NCI-H526 treated with DMSO at 0.1 percent for 48 hours (cell line): ENCODE measurements at regions not wholly inside any gene's neighbourhood (a gene's known extent, or its start where the extent isn't known, plus 50 kb on each side); places are given as distances from the start of the nearest gene placed in this dataset.

ENCODE experiments used
- DNase-seq: peaks from one replicate; lab custom pipeline; 2025; lab: John Stamatoyannopoulos, UW

- DNase-seq: no peak
Measured at GRCh38 chr6:168908166-168908565, 345.5 kb downstream of the THBS2 start.

GRCh38 chr6:168906391-168906790, 347.3 kb downstream of the THBS2 start:
- peak; percentile 46 for DNase-seq

- no peak for DNase-seq
Measured at GRCh38 chr6:168905451-168906090, 348.1 kb downstream of the THBS2 start.

- no peak for DNase-seq
Measured at GRCh38 chr6:168903613-168904345, 349.9 kb downstream of the THBS2 start.

- DNase-seq: no peak
Measured at GRCh38 chr6:168902075-168902474, 351.6 kb downstream of the THBS2 start.

GRCh38 chr6:168901076-168901475, 352.6 kb downstream of the THBS2 start:
- DNase-seq: no peak

GRCh38 chr6:168896321-168896720, 357.3 kb downstream of the THBS2 start:
- DNase-seq: no peak

GRCh38 chr6:168895102-168895812, 358.4 kb downstream of the THBS2 start:
- DNase-seq: peak; percentile 68

DNA sequence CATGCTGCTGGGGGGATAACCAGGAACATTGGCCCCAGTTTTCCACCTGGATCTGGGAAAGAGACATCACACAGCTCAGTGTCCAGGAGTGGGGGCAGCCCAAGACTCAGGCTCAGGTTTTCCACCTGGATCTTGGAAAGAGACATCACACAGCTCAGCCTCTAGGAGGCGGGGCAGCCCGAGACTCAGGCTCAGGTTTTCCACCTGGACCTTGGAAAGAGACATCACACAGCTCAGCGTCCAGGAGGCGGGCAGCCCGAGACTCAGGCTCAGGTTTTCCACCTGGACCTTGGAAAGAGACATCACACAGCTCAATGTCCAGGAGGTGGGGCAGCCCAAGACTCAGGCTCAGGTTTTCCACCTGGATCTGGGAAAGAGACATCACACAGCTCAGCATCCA, 361.6 kb downstream of the THBS2 start:
- DNase-seq: no peak

GRCh38 chr6:168890981-168891365, 362.7 kb downstream of the THBS2 start:
- no peak for DNase-seq

GRCh38 chr6:168890306-168890980, 363.2 kb downstream of the THBS2 start:
- DNase-seq: no peak

DNA sequence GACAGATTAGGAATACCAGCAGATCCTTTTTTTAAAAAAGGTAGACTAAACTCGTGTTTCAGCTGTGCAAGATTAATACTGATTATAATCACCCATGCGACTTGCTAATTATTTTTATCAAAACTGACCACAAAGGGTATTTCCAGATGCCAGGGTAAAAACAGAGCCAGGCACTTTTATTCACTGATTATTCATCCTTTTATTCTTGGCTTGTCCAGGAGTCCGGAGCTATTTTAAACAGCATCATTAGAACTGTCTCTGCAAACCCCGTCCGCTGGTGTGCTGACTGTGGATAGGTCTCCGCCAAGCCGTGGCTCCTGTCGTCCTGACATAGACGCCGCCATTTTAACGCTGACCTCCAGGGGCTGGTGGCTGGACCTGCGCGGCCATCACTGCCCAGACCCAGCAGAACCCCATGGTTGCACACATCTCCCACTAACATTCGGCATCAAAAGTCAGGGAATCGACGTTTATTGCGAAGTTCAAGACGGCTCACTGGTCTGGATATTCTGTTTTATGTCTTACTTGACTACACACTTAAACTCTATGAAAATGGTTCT, 364.8 kb downstream of the THBS2 start:
- DNase-seq: no peak

DNA sequence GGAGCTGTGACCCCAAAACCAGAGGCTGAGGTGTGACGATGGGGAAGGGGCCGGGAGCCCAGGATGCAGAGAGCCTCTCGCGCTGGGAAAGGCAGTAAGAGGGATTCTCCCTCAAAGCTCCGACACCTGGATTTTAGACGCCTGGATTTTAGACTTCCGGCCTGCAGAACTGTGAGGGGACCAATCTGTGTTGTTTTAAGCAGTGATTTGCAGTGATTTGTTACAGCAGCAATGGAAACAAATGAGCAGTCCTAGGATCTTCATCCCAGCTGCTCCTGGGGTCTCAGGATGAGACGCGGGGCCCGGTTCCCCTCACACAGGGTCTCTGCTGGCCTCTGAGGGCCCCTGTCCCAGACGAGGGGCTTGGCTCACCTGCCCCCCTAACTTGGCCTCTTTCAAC, 365.5 kb downstream of the THBS2 start:
- DNase-seq: no peak

- DNase-seq: no peak
Measured at GRCh38 chr6:168887621-168888020, 366.0 kb downstream of the THBS2 start.

GRCh38 chr6:168886964-168887363, 366.7 kb downstream of the THBS2 start:
- no peak for DNase-seq

DNA sequence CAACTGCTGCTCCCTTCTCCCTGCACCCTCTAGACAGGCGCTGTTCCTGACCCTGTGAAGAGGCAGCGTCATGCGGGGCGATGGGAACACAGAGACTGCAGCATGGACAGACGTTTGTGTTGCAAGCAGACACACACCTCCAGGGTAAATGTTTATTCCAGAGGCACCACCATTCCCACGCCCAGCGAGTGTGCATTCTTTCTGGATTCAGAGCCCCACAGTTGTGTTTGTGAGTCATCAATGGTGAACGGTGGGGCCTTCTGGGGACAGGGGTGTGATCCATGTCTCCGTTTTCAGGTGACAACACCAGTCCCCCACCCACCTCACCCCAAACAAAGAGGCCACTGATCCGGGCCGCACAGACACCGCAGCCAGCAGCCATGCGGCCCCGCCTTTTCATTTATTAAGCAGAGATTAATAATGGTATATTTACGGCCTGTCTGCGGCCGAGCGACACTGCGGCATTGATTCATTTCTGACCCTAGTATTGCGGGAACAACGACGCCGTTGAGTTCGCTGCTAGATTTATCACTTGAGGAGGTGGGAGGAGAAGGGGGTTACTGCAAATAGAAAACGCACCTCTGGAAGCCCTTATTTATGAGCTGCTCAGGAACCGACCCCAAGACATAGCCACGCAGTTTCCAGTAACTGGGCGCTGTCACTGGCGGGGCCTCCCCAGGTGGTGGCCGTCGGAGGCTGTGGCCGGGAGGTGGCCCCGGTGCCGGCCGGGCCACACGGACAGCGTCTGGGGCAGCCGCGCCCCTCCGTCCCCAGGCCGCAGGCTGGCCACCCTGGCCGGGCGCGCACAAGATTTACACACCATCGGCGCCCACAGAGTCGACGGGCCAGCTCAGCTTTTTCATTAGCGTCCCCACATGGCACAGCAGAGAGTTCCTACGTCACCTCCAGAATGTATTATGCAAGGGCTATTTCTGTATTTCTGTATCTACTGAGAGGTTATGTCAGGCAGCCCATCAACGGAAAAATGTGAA, 367.6 kb downstream of the THBS2 start:
- DNase-seq: no peak

DNA sequence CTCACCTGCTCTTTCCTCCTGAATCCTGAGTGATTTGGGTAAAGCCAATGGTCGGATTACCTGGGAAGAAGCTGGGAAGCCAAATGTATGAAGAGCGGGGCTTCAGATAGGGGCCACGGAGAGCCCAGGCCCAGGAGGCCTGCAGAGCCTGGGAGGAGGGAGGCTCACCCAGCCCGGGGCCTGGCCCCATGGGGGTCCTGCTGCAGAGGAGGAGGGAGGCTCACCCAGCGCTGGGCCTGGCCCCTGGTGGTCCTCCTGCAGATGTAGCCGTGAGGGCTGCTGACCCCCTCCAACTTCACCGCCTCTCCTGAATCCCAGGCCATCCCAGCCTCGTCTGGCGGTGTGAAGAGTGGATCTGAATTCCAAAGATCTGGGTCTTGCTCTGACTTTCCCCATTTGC, 368.4 kb downstream of the THBS2 start:
- no peak for DNase-seq

DNA sequence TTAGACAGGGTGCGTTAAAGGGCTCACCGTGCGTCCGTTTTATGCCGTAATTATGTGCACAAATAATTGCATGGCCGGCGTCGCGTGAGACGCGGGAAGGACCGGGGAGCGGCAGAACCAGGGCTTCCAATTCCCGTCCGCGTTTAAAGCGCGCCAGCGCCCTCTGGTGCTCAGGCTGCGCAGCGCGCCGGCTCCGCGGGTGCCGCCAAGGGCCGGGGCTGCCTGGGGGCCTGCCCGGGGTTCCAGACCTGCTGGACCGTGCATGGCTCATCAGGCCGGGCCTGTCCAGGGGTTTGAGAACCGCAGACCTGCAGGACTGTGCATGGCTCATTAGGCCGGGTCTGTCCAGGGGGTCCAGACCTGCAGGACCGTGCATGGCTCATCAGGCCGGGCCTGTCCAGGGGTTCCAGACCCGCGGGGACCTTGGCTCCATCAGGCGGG, 369.0 kb downstream of the THBS2 start:
- peak; percentile 26 for DNase-seq

DNA sequence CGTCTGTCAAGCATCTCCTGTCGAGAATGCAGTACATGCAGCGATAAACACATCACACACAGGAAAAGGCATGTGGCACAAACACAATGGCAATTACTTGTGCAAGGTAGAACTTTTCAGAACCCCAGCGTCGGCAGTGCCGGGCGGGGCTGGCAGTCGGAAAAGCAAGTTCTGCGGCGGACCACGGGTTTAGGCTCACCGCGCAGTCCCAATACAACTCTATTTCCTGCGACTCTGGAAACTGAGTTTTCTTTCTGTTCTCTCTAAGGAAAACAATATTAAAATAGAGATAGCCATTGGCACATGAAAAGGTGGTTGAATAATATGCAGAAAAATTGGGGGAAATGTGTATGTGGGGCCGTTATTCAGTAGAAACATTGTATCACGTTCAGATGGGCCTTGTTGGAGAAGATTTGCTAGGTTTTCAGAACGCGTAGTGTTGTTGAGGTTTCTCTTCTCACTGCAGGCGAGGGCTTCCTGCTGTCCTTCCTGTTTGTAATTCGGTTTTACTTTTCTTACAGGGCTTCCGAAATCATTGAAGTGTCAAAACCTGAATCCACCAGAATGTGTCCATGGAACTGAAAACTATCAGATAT, 369.5 kb downstream of the THBS2 start:
- DNase-seq: no peak

DNA sequence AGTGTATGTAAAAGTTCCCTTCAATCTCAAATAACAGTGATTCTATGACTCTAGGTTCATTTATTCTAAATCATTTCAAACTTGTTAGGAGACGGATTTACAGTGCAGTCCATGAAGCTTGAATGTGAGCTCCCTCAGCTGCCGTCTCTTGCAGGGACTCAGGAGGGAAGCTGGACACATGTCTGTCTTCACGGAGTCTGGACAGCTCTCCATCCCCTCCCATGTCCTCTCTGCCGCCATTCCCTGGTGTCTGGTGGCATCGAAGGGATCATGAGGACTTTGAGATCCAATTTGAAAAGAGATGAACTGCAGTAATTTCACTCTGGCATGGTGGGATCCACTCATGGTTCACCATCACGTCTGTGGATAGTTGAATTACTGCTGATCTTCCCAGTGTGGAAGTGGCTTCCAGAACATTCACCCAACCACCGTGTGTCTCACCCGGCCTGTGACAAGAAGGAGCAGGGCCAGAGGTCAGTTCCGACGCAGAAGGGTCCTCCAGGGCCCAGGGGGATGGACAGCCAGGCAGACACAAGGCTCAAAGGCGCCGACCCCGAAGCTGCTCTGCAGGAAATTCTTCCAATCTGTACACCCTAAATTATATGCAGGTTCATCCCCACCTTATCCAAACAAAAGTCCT, 370.1 kb downstream of the THBS2 start:
- DNase-seq: no peak
